KBM-7 (cell line): ENCODE measurements at regions not wholly inside any gene's neighbourhood (a gene's known extent, or its start where the extent isn't known, plus 50 kb on each side); places are given as distances from the start of the nearest gene placed in this dataset.

ENCODE experiments used
- DNase-seq: peaks from one replicate; pipeline ENCODE4 v3.0.0-alpha.2; 2015
- in situ Hi-C: fragments of 300-500 bp; cut with MboI; formaldehyde crosslinking; loops from 2 replicates; pipeline ENCODE4 v1.14.3; 2020; ENCODE audit warnings: low sequenced_read_pairs, low pct_unique_long_range_greater_than_20kb, mixed read lengths

- DNase-seq = no peak
- in situ Hi-C loops = no loop called here
Observed at GRCh38 chr17:36793976-36794375, 143.3 kb upstream of the LHX1 start.

GRCh38 chr17:36807496-36808179 lies 129.6 kb upstream of the LHX1 start:
- in situ Hi-C loops = no loop called here
- no peak for DNase-seq

GRCh38 chr17:36808180-36808661 lies 129.1 kb upstream of the LHX1 start:
- in situ Hi-C loops = no loop called here
- no peak for DNase-seq

GRCh38 chr17:36812762-36813161 lies 124.5 kb upstream of the LHX1 start:
- no peak for DNase-seq
- in situ Hi-C loops = no loop called here

- in situ Hi-C loops = no loop called here
Observed at GRCh38 chr17:36813357-36813756, 123.9 kb upstream of the LHX1 start.

GRCh38 chr17:36813957-36814563 lies 123.2 kb upstream of the LHX1 start:
- no peak for DNase-seq
- in situ Hi-C loops = no loop called here

More at GRCh38 chr17:36813357-36813756, 123.9 kb upstream of the LHX1 start:
- DNase-seq = no peak

GRCh38 chr17:36814958-36815357 lies 122.3 kb upstream of the LHX1 start:
- no peak for DNase-seq
- in situ Hi-C loops = no loop called here

- in situ Hi-C loops = no loop called here
- DNase-seq = no peak
Observed at GRCh38 chr17:36816214-36816906, 120.9 kb upstream of the LHX1 start.

GRCh38 chr17:36816907-36817288 lies 120.4 kb upstream of the LHX1 start:
- DNase-seq = no peak
- in situ Hi-C loops = no loop called here

- in situ Hi-C loops = no loop called here
- DNase-seq = no peak
Observed at GRCh38 chr17:36817483-36818048, 119.7 kb upstream of the LHX1 start.

- DNase-seq = no peak
- in situ Hi-C loops = no loop called here
Observed at GRCh38 chr17:36818134-36818825, 119.0 kb upstream of the LHX1 start.

- in situ Hi-C loops = no loop called here
- no peak for DNase-seq
Observed at GRCh38 chr17:36823850-36824677, 113.2 kb upstream of the LHX1 start.

- no peak for DNase-seq
- in situ Hi-C loops = no loop called here
Observed at GRCh38 chr17:36824678-36825101, 112.6 kb upstream of the LHX1 start.

- DNase-seq = no peak
- in situ Hi-C loops = no loop called here
Observed at GRCh38 chr17:36825113-36825512, 112.2 kb upstream of the LHX1 start.

- in situ Hi-C loops = no loop called here
- DNase-seq = no peak
Observed at GRCh38 chr17:36825521-36825920, 111.8 kb upstream of the LHX1 start.

GRCh38 chr17:36825951-36826350 lies 111.3 kb upstream of the LHX1 start:
- in situ Hi-C loops = no loop called here
- no peak for DNase-seq

- DNase-seq = no peak
- in situ Hi-C loops = no loop called here
Observed at GRCh38 chr17:36827081-36827480, 110.2 kb upstream of the LHX1 start.

- DNase-seq = no peak
- in situ Hi-C loops = no loop called here
Observed at GRCh38 chr17:36829676-36830075, 107.6 kb upstream of the LHX1 start.

- in situ Hi-C loops = no loop called here
- DNase-seq = no peak
Observed at GRCh38 chr17:36833279-36833678, 104.0 kb upstream of the LHX1 start.
